Testis (tissue), 2 donors: ENCODE measurements at regions not wholly inside any gene's neighbourhood (a gene's known extent, or its start where the extent isn't known, plus 50 kb on each side); places are given as distances from the start of the nearest gene placed in this dataset.

Experiments
- DNase-seq: peaks from one replicate; pipeline ENCODE4 v3.0.0-alpha.2; 2019
- H3K27ac ChIP-seq, 2 donors: fragments of 200-600 bp; sonication (generic); one replicate each; pipeline ENCODE4 v1.5.1; 2019
- H3K27me3 ChIP-seq: fragments of 200-600 bp; sonication (generic); one replicate; pipeline ENCODE4 v1.5.1; 2019
- H3K36me3 ChIP-seq: fragments of 200-600 bp; sonication (generic); one replicate; pipeline ENCODE4 v1.5.1; 2017; ENCODE audit warnings: low read depth; ENCODE audit errors: missing control alignments
- H3K4me1 ChIP-seq: fragments of 200-600 bp; sonication (generic); one replicate; pipeline ENCODE4 v1.5.1; 2019
- H3K4me3 ChIP-seq, 2 donors: fragments of 200-600 bp; sonication (generic); one replicate each; pipeline ENCODE4 v1.5.1; 2017 to 2019
- H3K9me3 ChIP-seq: fragments of 200-600 bp; sonication (generic); one replicate; pipeline ENCODE4 v1.5.1; 2017
- CTCF ChIP-seq, 3 experiments: fragments of 450-650 bp in 2 of 3; fragments of 200-600 bp in 1 of 3; sonication (generic) in 1 of 3; IDR thresholded peaks; one replicate each; pipeline ENCODE4 v1.5.1; 2016 to 2019; ENCODE audit warnings: antibody characterized with exemption in 3 of 3, mild to moderate bottlenecking in 2 of 3, moderate library complexity in 1 of 3
- POLR2A ChIP-seq: fragments of 450-650 bp; IDR thresholded peaks from one replicate; pipeline ENCODE4 v1.6.1; 2017; ENCODE audit warnings: antibody characterized with exemption, mild to moderate bottlenecking, moderate library complexity
- WGBS, 2 donors: methylation state at CpG; one replicate each; pipeline ENCODE4 v1.1.5; 2018; 5-methylcytosine and 5-hydroxymethylcytosine counted together
- intact Hi-C: fragments of 100-400 bp; cut with DNase I; formaldehyde crosslinking; loops from one replicate; pipeline ENCODE4 v1.15.1; 2023; ENCODE audit warnings: low total_unique reads

- 82 to 88% methylated on average over 7 to 13 of the region's 13 CpGs for WGBS, 2 donors
- intact Hi-C loops = no loop called here
- no peak overlapping the region for H3K27ac ChIP-seq
Observed at GRCh38 chr6:156562019-156562418, 215.2 kb upstream of the ARID1B start.

GRCh38 chr6:156560476-156560875 lies 216.7 kb upstream of the ARID1B start:
- H3K27me3 ChIP-seq = no peaks in the 10 kb centered on the region
- no peaks in the 10 kb centered on the region for H3K9me3 ChIP-seq
- intact Hi-C loops = no loop called here
- no peaks in the 10 kb centered on the region for H3K4me1 ChIP-seq
- no peak overlapping the region for H3K4me3 ChIP-seq
- H3K36me3 ChIP-seq = no peaks in the 10 kb centered on the region
- DNase-seq = no peak
- no peak overlapping the region for H3K27ac ChIP-seq
- TF ChIP-seq POLR2A = no peak

More at GRCh38 chr6:156562019-156562418, 215.2 kb upstream of the ARID1B start:
- no peak overlapping the region for H3K4me3 ChIP-seq
- no peaks in the 10 kb centered on the region for H3K4me1 ChIP-seq
- H3K36me3 ChIP-seq = no peaks in the 10 kb centered on the region
- DNase-seq = no peak
- TF ChIP-seq POLR2A (no peak), CTCF (IDR thresholded peaks at IDR 0.05) (no peak)
- no peaks in the 10 kb centered on the region for H3K9me3 ChIP-seq
- H3K27me3 ChIP-seq = no peaks in the 10 kb centered on the region

GRCh38 chr6:156559162-156559690 lies 218.0 kb upstream of the ARID1B start:
- no peak overlapping the region for H3K4me3 ChIP-seq
- H3K4me1 ChIP-seq = no peaks in the 10 kb centered on the region
- no peaks in the 10 kb centered on the region for H3K27me3 ChIP-seq
- intact Hi-C loops = no loop called here
- no peaks in the 10 kb centered on the region for H3K36me3 ChIP-seq
- no peaks in the 10 kb centered on the region for H3K9me3 ChIP-seq
- no peak for DNase-seq
- 92 to 94% methylated on average over 4 of the region's 4 CpGs for WGBS, 2 donors
- H3K27ac ChIP-seq = no peak overlapping the region
- TF ChIP-seq POLR2A = no peak
- TF ChIP-seq CTCF (IDR thresholded peaks at IDR 0.05) = no peak

- Histone ChIP-seq H3K27me3 (no peaks in the 10 kb centered on the region), H3K4me3 (no peak overlapping the region), H3K4me1 (no peaks in the 10 kb centered on the region), H3K9me3 (no peaks in the 10 kb centered on the region), H3K36me3 (no peaks in the 10 kb centered on the region), H3K27ac (no peak overlapping the region)
- intact Hi-C loops = no loop called here
- no peak for DNase-seq
- no peak for TF ChIP-seq POLR2A
- no peak for TF ChIP-seq CTCF (IDR thresholded peaks at IDR 0.05)
- 82 to 93% methylated on average over 1 of the region's 1 CpG for WGBS, 2 donors
Observed at GRCh38 chr6:156557911-156558259, 219.3 kb upstream of the ARID1B start.

GRCh38 chr6:156557251-156557910 lies 219.8 kb upstream of the ARID1B start:
- DNase-seq = peak; percentile 33

More at GRCh38 chr6:156557251-156557910, 219.8 kb upstream of the ARID1B start:
- Histone ChIP-seq H3K9me3 (no peaks in the 10 kb centered on the region), H3K36me3 (no peaks in the 10 kb centered on the region), H3K4me1 (no peaks in the 10 kb centered on the region), H3K27me3 (no peaks in the 10 kb centered on the region), H3K4me3 (no peak overlapping the region), H3K27ac (no peak overlapping the region)
- TF ChIP-seq POLR2A (no peak), CTCF (IDR thresholded peaks at IDR 0.05) (no peak)
- WGBS, 2 donors = 68 to 78% methylated on average over 10 to 11 of the region's 11 CpGs
- intact Hi-C loops = no loop called here
